B cell (primary cell): ENCODE measurements at regions not wholly inside any gene's neighbourhood (a gene's known extent, or its start where the extent isn't known, plus 50 kb on each side); places are given as distances from the start of the nearest gene placed in this dataset.

ENCODE experiments used
- CTCF ChIP-seq: fragments of 200-600 bp; IDR thresholded peaks from one replicate; pipeline ENCODE4 v1.8.0; 2022; ENCODE audit warnings: antibody characterized with exemption, mild to moderate bottlenecking
- EZH2 ChIP-seq: IDR thresholded peaks from 2 replicates; pipeline ENCODE4 v1.6.1; 2012; ENCODE audit warnings: borderline replicate concordance, low read depth, mild to moderate bottlenecking, moderate library complexity, low read length; ENCODE audit not compliant: insufficient read depth, poor library complexity, severe bottlenecking

GRCh38 chr7:113764401-113765035, 154.3 kb downstream of the PPP1R3A start:
- no peak for TF ChIP-seq CTCF
- no peak for TF ChIP-seq EZH2
